HG03039 (cell line): ENCODE measurements at regions not wholly inside any gene's neighbourhood (a gene's known extent, or its start where the extent isn't known, plus 50 kb on each side); places are given as distances from the start of the nearest gene placed in this dataset.
"Not testable (repeated sequence)": the region's sequence is repeated elsewhere in the genome, so short reads cannot be mapped to it uniquely, and the experiment has no call there.

Experiments
- ATAC-seq: cut with Tn5 transposase; IDR thresholded peaks from one replicate; pipeline ENCODE4 v1.9.1; 2021; ENCODE audit warnings: mild to moderate bottlenecking, moderate library complexity; ENCODE audit not compliant: unreplicated experiment

GRCh38 chr16:85533593-85533992 is 79.5 kb upstream of the GSE1 start:
- not testable (repeated sequence) for ATAC-seq

DNA sequence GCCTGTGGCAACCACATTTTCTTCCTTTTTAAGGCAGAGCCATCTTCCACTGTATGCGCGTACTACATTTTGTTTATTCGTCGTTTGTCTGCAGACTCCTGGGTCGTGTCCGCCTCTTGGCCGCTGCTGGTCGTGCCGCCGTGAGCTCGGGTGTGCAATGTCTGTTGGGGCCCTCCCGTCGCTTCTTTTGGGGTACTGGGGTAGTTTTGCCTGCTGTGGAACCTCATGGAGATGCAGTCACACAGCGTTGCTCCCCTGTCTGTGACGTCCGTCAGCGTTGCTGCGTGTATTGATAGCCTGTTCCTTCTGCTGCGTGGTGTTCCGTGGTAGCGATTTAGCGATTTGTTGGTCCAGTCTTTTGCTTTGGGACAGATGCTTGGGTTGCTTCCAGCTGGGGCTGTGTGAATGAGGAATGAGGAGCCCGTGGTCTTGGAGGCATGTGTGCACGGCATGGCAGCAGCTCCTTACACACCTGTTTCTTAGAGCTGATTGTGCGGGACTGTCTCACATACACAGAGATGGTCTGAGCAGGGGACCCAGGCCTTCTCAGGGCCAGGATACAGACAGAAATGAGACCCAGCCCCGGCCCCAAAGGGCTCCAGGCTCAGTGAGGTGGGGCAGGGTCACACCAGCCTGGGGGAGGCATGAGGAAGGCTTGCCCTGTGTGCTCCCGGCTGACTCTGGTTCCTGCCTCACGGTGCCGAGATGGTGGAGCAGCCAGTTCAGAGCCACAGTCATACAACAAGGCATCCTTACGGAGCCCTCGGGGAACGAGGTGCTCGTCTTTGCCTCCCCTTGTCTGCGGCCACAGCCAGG is 78.4 kb upstream of the GSE1 start:
- no peak for ATAC-seq

- no peak for ATAC-seq
Observed at GRCh38 chr16:85535352-85536072, 77.6 kb upstream of the GSE1 start.

- no peak for ATAC-seq
Observed at GRCh38 chr16:85536073-85536410, 77.1 kb upstream of the GSE1 start.

- ATAC-seq = no peak
Observed at GRCh38 chr16:85536411-85537330, 76.5 kb upstream of the GSE1 start.

DNA sequence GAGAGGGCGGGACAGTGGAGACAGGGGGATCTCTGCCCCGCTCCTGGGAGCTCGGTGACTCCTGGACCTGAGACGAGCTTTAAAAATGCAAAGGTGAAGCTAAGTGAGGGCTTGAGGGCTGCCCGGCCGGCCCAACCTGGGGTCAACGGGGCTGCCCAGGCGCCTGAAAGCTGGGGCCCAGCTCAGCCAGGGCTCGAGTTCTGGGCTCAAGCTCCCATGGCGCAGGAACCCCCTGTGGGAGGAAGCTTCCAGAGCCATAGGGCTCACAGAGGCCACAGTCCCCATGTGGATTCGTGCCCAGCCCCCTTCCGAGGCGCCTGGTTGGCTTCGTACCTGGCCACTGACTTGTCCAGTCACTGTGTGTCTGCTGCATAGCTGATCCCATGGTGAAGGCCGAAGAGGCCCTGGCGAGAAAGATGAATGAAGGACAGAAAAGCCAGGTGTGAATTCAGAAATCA is 75.8 kb upstream of the GSE1 start:
- no peak for ATAC-seq

DNA sequence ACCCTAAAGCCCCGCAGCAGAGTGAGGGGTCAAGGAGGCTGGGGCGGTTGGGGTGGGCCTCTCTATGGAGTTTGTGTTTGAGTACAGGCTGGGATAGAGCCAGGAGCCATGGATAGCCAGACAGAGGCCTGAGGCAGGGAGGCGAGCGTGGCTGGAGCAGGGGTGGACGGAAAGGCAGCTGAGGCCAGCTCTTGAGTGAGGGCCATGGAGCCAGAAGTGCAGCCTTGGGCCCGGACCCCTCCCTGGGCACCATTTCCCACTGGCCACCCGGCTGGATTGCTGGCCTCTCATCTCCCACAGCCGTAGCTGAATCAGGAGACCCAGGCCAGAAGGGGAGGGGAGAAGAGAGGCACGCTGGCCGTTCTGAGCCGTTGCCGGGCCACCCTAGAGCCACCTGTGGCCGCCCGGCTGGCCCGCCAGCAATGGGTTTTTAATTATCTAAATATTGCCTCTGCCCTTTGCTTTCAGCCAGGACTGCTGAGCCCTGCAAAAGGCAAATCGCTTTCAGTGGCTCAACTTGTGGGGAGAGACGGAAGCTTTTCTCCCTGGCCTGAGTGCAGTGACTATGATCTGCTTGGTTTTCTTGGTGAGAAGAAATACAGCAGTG is 75.2 kb upstream of the GSE1 start:
- no peak for ATAC-seq

- ATAC-seq = no peak
Observed at GRCh38 chr16:85539084-85539483, 74.0 kb upstream of the GSE1 start.

- ATAC-seq = no peak
Observed at GRCh38 chr16:85539629-85540291, 73.4 kb upstream of the GSE1 start.

DNA sequence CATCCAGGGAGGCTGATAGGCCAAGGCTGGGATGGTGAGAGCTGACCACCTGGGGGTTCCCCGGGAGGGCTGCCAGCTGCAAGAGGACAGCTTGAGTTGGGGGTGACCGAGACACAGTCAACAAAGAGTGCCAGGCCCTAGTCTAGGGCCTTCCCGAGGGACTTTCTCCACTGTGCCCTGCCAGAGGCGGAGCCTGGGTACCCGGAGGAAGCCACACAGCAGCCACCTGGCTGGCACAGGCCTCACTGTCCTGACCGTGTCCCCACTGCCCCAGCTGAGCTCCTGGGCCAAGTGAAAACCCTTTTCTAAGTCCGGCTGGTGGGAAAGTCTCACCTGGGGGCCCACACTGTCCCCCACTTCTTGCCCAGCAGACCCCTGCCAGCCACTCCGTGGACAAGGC is 71.9 kb upstream of the GSE1 start:
- ATAC-seq = no peak

GRCh38 chr16:85541619-85541979 is 71.5 kb upstream of the GSE1 start:
- no peak for ATAC-seq

DNA sequence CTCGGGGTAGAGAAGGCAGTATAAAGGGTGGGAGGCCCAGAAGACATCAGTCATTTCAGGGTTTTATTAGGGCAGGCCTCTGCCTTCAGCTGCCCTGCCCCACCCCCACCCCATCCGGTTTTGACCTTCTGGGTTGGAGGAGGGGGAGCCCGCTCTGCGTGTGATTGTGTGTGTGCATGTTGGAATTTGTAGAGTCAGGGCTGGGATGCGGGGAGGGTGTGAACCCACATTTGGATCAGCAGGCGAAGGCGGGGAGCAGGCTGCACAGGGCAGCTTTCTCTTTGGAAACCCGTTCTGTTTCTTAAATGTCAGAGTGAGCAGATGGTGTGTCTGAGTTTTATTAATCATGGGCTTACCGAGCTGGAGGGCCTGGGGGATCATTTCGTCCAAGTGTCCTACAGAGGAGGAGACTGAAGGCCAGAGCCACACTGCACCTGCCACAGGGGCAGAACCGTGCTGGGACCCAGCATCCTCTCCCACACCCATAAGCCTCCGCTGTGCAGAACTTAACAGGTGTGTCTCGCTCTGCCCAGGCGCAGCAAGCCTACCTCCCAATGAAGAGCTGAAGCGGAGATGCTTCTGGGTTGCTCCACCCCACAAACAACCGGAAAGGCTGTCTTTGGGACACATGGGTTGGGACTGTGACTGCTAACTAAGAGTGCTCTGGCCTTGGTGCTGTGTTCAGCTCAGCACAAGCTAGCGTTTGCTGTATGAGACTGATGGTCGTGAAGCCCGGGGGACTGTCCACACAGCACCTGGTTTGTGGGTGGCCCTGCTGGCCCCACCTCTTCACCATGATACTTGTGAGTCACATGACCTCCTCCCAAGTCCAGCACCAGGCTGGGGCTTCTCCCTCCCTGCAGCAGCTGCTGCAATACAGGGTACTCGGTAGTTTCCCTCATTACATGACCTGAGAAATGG is 70.9 kb upstream of the GSE1 start:
- ATAC-seq = no peak

- ATAC-seq = no peak
Observed at GRCh38 chr16:85543536-85543935, 69.6 kb upstream of the GSE1 start.

GRCh38 chr16:85544016-85544415 is 69.1 kb upstream of the GSE1 start:
- ATAC-seq = no peak

DNA sequence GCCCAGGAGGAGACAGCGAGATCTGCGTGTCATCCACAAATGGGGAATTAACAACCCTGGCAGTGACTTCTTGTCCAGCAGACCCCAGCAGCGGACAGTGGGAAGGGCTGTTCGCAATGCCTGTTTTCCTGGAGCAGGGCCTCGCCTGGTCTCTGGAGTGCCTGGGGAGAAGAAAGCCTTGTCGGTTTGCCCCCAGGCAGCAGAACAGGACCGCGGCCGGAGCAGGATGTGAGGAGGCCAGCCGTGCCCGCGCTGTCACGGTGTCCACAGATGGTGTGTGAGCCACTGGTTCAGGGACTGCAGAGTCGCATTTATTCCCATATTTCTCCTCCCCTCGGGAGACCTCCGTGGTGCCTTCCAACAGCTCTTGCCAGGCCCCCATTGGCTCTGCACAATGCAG is 68.5 kb upstream of the GSE1 start:
- no peak for ATAC-seq

DNA sequence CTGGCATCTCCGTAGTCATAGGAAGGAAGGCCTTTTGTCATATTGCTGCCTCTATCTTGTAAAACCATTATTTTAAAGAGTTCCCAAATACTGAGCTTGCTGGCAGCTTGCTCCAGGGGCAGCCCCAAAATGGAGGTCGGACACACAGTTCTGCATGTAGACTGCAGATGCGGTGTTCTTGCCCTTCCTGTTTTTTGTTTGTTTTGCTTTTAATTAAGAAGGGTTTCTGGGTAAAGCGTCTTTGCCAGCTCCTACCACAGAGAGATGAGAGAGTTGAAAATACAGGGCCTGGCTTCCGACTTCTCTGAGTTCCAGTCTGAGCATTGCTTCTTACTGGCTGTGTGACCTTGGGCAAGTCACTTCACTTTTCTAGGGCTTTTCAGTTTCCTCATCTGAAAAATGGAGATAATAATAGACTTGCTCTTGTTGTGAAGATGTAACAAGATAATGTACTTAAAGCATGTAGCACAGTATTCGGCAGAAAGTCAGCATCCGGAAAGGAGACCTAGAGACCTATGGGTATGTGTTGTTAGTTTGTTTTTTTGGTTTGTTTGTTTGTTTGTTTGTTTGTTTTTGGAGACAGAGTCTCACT is 67.8 kb upstream of the GSE1 start:
- no peak for ATAC-seq

DNA sequence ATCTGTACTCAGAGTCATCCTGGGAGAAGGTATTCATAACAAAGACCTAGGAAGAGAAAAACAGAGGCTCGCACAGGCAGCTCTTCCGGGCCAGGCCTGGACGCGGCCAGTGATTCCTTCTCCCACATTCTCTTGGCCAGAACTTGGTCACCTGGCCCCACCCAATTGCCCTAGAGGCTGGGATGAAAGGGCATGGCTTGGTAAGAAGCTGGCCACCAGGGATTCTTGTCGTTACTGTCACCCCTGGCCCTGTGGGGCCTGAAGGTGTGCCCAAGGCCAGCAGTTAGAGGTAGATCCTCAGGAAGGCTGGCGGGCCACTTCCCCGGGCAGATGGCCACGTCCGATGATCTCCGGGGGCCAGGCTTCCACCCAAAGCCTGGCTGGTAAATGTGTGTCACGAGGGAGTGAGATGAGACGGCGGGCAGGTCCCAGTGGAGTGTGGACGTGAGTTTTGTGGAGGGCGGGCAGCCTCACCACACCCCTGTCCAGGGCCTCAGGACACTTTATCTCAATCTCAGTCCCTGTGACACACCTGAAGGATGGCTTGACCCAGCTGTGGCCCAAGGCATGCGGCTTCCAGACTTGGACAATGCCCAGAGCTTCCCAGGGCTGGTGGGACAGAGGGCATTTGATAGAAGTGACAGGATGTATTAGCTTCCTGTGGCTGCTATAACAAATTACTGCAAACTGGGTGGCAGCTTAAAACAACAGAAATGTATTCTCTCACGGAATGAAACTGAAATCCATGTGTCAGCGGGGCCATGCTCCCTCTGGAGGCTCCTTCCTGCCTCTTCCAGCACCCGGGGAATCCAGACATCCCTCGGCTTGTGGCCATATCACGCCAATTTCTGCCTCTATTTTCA is 66.3 kb upstream of the GSE1 start:
- no peak for ATAC-seq

DNA sequence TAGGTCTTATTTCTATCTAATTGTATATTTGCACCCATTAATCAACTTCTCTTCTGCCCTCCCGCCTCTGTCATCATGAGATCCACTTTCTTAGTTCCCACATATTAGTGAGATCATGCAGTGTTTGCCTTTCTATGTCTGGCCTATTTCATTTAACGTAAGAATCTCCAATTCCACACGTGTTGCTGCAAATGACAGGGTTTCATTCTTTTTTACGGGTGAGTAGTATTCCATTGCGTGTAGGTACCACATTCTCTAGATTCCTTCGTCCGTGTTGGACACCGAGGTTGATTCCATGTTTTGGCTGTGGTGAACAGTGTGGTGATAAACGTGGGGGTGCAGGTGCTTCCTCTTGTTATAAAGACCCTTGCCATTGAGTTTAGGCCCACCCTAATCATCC is 64.7 kb upstream of the GSE1 start:
- ATAC-seq = no peak
